Ammon's horn (tissue), 1 donor: ENCODE measurements at regions not wholly inside any gene's neighbourhood (a gene's known extent, or its start where the extent isn't known, plus 50 kb on each side); places are given as distances from the start of the nearest gene placed in this dataset.

ENCODE experiments used
- DNase-seq: peaks from one replicate; pipeline ENCODE4 v3.0.0-alpha.2; 2016; ENCODE audit warnings: low spot score

GRCh38 chr6:164296411-164296810 lies 881.9 kb downstream of the QKI start:
- no peak for DNase-seq

- no peak for DNase-seq
Measured at GRCh38 chr6:164294047-164294784, 879.7 kb downstream of the QKI start.

- no peak for DNase-seq
Measured at GRCh38 chr6:164291224-164291623, 876.7 kb downstream of the QKI start.

- no peak for DNase-seq
Measured at GRCh38 chr6:164290101-164290500, 875.6 kb downstream of the QKI start.

- DNase-seq: no peak
Measured at GRCh38 chr6:164286011-164286410, 871.5 kb downstream of the QKI start.

GRCh38 chr6:164283574-164283973 lies 869.1 kb downstream of the QKI start:
- no peak for DNase-seq

- no peak for DNase-seq
Measured at GRCh38 chr6:164276211-164276610, 861.7 kb downstream of the QKI start.

GRCh38 chr6:164275773-164276172 lies 861.3 kb downstream of the QKI start:
- DNase-seq: no peak

- no peak for DNase-seq
Measured at GRCh38 chr6:164274493-164274892, 860.0 kb downstream of the QKI start.

- DNase-seq: no peak
Measured at GRCh38 chr6:164273491-164273890, 859.0 kb downstream of the QKI start.

GRCh38 chr6:164266851-164267250 lies 852.3 kb downstream of the QKI start:
- DNase-seq: no peak

GRCh38 chr6:164262348-164262747 lies 847.8 kb downstream of the QKI start:
- no peak for DNase-seq

- DNase-seq: no peak
Measured at GRCh38 chr6:164258421-164258820, 843.9 kb downstream of the QKI start.

GRCh38 chr6:164252948-164253347 lies 838.4 kb downstream of the QKI start:
- no peak for DNase-seq

GRCh38 chr6:164252291-164252690 lies 837.8 kb downstream of the QKI start:
- no peak for DNase-seq

- DNase-seq: peak; percentile 76
Measured at GRCh38 chr6:164247106-164247505, 832.6 kb downstream of the QKI start.

GRCh38 chr6:164246082-164246481 lies 831.6 kb downstream of the QKI start:
- DNase-seq: peak; percentile 37

- no peak for DNase-seq
Measured at GRCh38 chr6:164243949-164244348, 829.4 kb downstream of the QKI start.

- DNase-seq: no peak
Measured at GRCh38 chr6:164243012-164243610, 828.6 kb downstream of the QKI start.

GRCh38 chr6:164230804-164231203 lies 816.3 kb downstream of the QKI start:
- DNase-seq: no peak

- DNase-seq: peak; percentile 20
Measured at GRCh38 chr6:164230259-164230658, 815.7 kb downstream of the QKI start.

GRCh38 chr6:164229716-164230115 lies 815.2 kb downstream of the QKI start:
- no peak for DNase-seq

- no peak for DNase-seq
Measured at GRCh38 chr6:164227952-164228522, 813.5 kb downstream of the QKI start.

- no peak for DNase-seq
Measured at GRCh38 chr6:164216839-164217238, 802.3 kb downstream of the QKI start.
